ENCODE measurements at regions not wholly inside any gene's neighbourhood (a gene's known extent, or its start where the extent isn't known, plus 50 kb on each side); places are given as distances from the start of the nearest gene placed in this dataset.

DNA sequence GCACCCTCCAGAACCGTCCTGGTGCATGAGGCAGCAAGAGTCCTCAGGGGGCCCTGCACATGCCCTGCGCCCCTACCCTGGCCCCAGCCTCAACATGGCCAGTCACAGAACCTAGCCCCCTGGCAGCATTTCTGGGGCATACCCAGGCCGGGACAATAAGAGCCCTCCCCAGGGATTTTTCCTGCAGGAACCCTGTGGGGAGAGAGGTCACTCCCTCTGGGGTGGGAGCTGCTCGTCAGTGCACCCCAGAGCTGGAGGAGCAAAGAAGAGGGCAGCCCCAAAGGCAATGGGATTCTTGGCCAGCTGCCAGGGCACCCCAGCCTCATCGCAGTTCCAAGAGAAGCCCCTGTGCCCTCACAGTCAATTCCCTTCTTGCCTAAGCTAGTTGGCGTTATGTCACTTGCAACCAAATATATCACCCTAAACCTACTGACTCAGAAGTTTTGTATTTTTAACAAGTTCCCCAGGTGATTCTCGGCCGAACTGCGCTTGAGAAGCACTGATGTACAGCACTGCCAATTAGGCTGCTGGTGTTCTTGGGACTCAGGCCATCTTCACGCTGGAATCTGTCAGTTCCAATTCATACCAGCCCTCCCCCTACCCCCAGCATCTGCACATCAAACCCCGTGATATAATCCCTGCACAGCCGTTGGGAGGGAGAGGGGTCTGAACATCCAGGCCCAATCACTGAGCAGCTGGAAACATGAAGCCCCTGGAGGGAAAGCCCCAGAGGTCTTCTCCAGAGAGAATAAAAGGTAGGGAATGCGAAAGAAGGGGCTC lies 87.5 kb upstream of the PRR20G start:
- no peak for DNase-seq (ENCODE audit: low read depth)
- TF ChIP-seq, protein P1, sequence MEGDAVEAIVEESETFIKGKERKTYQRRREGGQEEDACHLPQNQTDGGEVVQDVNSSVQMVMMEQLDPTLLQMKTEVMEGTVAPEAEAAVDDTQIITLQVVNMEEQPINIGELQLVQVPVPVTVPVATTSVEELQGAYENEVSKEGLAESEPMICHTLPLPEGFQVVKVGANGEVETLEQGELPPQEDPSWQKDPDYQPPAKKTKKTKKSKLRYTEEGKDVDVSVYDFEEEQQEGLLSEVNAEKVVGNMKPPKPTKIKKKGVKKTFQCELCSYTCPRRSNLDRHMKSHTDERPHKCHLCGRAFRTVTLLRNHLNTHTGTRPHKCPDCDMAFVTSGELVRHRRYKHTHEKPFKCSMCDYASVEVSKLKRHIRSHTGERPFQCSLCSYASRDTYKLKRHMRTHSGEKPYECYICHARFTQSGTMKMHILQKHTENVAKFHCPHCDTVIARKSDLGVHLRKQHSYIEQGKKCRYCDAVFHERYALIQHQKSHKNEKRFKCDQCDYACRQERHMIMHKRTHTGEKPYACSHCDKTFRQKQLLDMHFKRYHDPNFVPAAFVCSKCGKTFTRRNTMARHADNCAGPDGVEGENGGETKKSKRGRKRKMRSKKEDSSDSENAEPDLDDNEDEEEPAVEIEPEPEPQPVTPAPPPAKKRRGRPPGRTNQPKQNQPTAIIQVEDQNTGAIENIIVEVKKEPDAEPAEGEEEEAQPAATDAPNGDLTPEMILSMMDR (IDR thresholded peaks at IDR 0.05; ENCODE audit: control insufficient read depth, extremely low read depth, insufficient read depth): no peak
- no peak overlapping the region for H3K4me3 ChIP-seq (ENCODE audit: low read depth, low read length)

DNA sequence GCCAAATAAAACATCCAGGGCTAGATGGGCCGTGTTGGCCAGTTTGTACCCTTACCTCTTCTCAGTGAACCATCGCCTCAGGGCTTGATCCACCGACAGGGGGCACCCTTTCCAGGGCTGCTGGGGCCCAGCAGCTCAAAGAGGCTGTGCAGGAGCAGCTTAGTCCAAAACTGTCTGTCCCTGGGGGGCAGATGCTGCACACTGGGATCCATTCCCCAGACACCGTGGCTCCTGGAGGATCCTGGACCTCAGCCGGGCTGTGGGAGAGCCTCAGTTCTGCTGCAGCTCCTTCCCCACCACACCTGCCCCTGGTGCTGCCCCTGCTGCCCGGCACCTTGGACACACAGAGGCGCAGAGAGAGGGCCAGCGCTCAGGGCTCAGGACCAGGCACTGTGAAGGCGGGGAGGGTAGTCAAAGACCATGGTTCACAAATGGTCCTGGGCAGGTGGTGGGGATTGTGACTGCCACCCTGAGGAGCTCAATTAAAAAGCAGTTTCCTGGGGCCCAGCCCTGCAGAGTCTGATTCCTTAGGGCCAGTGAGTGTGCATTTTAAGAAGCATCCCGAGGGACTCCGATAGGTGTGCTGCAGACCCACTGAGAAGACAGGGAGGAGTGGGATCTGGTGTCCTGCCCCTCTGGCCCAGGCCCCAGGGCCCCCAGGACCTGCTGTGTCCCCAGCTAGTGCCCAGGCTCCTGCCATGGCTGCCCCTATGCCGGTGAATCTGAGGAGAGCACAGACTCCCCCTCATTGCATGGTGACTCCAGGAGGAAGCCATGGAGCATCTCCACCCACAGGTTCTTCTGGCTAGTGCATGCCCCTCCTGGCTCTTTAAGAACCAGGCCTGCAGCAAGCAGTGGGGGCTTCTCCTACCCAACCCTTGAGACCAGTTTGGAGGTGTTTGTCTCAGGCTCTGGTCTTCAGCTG lies 86.5 kb upstream of the PRR20G start:
- DNase-seq (ENCODE audit: low read depth): no peak
- TF ChIP-seq, protein P1 (IDR thresholded peaks at IDR 0.05; ENCODE audit: control insufficient read depth, extremely low read depth, insufficient read depth): peak; percentile 51

DNA sequence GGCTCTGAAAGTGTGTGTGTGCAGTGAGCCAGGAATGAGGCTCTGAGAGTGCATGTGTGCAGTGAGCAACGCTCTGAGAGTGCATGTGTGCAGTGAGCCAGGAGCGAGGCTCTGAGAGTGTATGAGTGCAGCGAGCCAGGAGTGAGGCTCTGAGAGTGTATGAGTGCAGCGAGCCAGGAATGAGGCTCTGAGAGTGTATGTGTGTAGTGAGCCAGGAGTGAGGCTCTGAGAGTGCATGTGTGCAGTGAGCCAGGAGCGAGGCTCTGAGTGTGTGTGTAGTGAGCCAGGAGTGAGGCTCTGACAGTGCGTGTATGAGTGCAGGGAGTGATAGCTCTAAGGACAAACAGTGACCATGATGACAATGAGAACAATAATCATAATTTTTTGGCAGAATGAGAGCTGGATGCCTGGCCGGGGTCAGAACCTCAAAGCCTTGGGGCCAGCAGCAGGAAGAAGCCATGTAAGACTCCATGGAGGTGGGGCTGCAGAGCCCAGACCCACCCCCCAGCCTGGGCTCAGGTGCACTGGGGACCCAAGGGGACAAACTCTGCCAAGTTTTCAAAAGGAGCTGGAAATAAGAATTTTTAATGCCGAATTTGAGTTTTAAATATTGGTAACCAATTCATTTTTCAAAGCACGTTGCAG lies 85.7 kb upstream of the PRR20G start:
- no peak overlapping the region for H3K4me3 ChIP-seq (ENCODE audit: low read depth, low read length)

More for the DNA sequence above, 86.5 kb upstream of the PRR20G start:
- H3K4me3 ChIP-seq (ENCODE audit: low read depth, low read length): no peak overlapping the region

DNA sequence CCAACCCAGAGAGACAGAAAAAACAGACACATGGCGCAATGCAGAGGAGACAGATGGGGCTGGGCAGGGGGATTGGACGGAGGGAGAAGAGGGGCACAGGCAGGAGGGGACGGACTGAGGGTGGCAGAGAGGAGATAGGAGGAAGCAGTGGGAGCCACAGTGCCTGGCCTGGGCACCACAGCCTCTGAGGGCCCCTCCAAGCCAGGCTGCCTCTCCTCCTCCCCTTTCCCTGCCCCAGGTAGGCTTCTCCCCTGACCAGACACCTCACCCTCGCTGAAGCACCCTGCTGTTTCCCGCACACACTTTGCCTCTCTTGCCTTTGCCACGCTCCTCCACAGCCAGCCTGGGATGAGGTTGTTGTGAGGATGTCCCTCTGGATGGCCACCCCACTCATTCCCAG lies 84.0 kb upstream of the PRR20G start:
- H3K4me3 ChIP-seq (ENCODE audit: low read depth, low read length): no peak overlapping the region
- no peak for DNase-seq (ENCODE audit: low read depth)
- TF ChIP-seq, protein P1 (IDR thresholded peaks at IDR 0.05; ENCODE audit: control insufficient read depth, extremely low read depth, insufficient read depth): no peak

More for the DNA sequence above, 85.7 kb upstream of the PRR20G start:
- TF ChIP-seq, protein P1 (IDR thresholded peaks at IDR 0.05; ENCODE audit: control insufficient read depth, extremely low read depth, insufficient read depth): no peak
- DNase-seq (ENCODE audit: low read depth): no peak

DNA sequence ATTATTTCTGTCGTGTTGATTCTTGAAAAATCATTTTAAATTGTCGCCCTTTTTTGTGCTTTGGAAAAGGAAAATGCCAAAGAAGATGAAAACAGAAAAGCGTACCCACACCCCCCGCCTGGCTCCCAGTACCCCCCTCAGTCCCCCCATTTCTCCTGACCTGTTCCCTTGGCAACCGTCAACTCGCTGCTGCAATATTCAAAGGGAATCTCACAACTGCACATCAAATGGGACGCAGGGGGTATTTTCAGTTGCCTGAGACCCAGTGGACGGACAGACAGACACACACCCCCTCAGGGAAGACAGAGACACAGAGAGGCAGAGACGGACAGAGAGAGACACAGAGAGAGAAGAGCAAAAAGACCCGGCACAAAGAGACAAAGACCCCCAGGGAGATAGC lies 83.5 kb upstream of the PRR20G start:
- no peak for DNase-seq (ENCODE audit: low read depth)
- TF ChIP-seq, protein P1 (IDR thresholded peaks at IDR 0.05; ENCODE audit: control insufficient read depth, extremely low read depth, insufficient read depth): no peak
- H3K4me3 ChIP-seq (ENCODE audit: low read depth, low read length): no peak overlapping the region

DNA sequence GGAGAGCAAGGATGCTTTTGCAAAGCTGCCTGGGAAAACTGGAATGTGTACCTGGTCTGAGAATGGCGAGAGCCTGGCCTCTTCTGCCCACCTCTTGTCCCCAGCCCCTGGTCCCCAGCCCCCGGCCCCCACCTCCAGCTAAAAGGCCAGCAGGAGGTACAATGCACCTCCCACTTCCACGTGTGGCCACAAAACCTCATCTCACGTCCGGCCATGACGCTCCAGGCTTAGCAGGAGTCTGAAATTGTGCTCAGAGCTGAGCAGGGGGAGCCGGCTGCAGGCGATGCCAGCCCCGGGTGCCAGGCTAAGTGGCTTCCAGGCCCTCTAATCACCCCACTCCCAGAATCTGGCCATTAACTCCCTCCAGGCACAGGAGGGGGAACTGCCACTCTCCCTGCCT lies 83.1 kb upstream of the PRR20G start:
- TF ChIP-seq, protein P1 (IDR thresholded peaks at IDR 0.05; ENCODE audit: control insufficient read depth, extremely low read depth, insufficient read depth): no peak
- no peak for DNase-seq (ENCODE audit: low read depth)
- H3K4me3 ChIP-seq (ENCODE audit: low read depth, low read length): no peak overlapping the region
